Stimulated activated CD8-positive, alpha-beta memory T cell treated with anti-CD3 and anti-CD28 coated beads, Interleukin-12 subunit alpha, Interleukin-12 subunit beta, amount 100 ng/mL, for 1 hour (primary cell): ENCODE measurements at regions not wholly inside any gene's neighbourhood (a gene's known extent, or its start where the extent isn't known, plus 50 kb on each side); places are given as distances from the start of the nearest gene placed in this dataset.

Experiments used
- DNase-seq: peaks from one replicate; pipeline ENCODE4 v3.0.0-alpha.2; 2020; ENCODE audit warnings: low read depth

DNA sequence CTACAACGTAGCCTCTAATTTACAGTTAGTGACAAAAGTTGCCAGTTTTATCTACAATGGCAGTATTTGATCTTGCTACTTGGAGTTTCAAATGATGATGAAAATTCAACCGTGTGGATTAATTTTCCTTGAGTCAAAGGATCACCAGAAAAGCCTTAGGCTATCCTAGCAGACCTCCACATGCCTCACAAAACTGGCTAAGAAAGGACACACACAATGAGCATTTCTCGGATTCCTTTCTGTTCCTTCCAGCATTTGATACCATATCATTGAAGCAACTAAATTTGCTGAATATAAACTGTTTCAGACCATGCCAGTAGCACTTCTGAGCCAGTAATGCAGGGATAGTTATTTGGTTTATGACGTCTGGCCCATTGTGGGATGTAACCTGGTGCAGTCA, 587.4 kb upstream of the MDFIC2 start:
- DNase-seq = no peak

DNA sequence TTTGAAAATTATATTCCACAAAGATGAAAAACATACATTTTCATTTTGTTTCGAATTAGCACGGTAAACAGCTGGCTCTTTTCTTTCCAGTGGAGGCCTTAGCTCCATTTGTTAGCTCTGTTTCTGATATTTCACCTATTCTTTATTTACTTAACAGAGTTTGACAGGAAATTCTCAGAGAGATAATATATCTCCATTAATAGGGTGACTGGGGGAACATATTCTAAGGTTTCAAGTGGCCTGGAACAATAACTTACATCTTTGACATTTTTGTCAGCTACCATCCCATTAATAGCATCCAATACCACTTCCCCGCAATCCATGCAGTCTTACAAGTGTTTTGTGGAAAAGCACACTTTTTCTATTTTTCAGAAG, 577.6 kb upstream of the MDFIC2 start:
- DNase-seq = no peak

DNA sequence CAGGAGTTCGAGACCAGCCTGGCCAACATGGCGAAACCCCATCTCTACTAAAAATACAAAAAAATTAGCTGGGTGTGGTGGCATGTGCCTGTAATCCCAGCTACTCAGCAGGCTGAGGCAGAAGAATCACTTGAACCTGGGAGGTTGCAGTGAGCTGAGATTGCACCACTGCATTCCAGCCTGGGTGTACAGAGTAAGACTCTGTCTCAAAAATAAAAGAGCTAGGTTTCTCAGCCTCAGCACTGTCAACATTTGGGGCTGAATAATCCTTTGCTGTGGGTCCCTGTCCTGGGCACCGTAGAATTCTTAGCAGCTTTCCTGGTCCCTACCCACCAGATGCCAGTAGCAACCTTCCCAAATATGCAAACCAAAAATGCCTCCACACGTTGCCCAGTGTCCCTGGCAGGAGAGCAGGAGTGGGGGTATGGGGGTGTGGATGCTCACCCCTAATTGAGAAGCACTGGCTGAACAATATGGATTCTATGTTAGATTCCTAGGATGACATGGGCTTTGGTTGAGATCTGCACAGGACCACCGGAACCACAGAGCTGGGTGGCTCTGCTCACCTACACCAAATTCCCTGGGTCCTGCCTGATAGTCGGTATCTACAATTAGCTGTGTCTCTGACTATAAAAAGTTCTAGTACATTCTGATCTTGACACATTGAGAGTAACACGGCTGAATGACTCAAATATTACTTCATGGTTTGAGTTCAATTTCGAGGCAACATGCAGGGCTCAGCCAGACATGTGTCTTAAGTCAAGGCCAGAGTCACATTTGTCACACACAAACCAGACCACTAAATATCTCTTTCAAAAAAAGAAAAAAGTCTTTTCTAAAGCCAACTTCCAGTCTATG, 577.0 kb upstream of the MDFIC2 start:
- no peak for DNase-seq

DNA sequence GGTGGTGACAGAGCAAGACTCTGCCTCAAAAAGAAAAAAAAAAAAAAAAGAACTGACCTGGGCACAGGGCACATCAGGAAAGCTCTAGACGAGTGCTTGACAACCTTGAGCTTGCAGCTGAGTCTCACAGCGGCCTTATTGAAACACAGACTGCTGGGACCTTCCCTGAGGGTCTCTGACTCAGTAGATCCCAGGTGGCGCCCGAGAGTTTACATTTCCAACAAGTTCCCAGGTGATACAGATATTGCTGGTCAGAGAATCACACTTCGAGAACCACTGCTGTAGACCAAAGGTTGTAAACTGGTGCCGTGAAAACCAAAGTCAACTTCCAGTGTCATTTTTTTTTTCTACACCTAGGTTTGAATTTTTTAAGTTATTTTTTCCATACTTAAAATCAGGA, 573.2 kb upstream of the MDFIC2 start:
- no peak for DNase-seq

DNA sequence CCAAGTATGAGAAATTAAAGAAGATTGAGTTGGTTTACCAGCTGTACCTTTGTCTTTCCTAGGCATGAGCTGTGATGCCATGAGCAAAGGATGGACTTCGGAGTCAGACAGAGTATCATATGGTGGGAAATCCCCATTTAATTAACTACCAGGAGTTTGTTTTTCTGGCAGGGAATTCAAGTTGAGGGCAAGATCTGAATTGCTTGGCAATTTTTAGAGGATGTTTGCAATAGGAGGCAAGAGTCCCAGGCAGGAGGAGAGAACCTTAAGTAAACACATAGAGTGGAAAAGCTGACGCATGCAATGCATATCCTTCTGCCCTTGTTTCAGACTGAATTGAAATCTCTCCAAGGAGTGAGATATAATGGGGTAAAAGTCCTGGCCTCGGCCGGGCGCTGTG, 569.7 kb upstream of the MDFIC2 start:
- no peak for DNase-seq

DNA sequence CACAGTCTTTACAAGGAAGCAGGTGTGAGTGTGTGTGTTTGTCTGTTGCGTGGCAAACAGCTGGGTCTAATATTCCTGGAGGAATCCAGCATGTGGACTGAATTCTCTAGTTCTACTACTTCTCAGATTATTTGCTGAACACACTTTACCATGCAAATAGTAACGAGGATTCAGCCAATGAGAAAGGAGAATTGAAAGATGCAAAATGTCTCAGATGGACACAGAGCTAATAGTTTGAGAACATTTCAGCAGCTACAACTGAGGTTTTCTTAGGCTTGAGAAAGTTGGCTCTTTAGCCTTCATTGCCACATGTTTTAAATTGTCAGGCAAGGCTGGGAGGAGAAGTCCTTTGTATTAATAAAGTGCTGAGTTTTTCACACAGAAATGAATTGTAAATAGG, 568.0 kb upstream of the MDFIC2 start:
- no peak for DNase-seq

DNA sequence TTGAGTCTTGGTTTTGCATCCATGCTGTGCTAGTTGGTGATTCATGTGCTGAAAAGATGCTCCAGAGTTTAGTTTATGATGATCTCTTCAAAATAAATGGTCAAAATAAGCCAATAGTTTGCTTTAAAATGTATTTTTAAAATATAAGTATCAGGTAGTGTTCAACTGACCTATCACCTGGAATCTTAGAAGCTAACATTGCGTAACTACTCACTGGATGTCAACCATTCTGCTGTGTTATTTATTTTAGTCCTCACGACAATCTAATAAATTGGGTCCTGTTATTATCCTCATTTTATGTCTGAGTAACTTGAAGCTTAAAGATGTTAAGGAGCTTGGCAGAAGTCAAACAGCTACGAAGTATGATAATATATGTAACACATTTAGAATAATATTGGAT, 563.7 kb upstream of the MDFIC2 start:
- no peak for DNase-seq

DNA sequence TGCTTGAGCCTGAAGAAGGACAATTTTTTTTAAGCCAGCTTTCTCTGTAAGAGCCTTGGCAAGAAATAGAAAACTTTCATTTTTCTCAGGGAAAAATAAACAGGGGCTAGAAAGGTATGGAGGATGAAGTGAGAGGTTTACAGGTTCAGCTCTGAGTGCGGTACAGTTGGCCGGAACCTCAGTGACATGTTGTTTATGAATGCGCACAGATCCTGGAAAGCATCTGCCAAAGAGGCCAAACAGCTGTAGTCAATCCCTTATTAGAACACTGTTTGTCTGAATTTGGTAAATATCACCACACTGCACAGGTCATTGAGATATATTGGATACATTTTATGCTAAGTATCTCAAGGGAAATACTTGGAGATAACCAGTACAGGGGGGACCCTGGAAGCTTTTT, 561.8 kb upstream of the MDFIC2 start:
- no peak for DNase-seq

DNA sequence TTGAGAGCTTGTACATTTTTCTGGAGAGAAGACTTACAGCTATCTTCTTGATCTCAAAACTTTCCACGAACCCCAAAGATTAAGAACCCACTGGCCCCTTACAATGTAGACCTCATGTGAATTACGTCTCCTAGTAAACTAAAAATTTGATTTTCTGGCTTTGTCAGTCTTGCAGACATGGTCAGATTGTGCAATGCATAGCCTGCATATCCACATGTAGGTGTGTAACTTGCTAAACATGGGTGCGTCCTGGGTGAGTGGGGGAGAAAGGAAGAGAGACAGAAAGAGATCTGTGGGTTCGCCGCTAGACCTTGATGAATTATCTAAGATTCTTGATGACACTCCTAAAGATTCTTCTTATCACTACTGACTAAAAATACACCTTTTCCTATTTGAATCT, 561.2 kb upstream of the MDFIC2 start:
- no peak for DNase-seq

DNA sequence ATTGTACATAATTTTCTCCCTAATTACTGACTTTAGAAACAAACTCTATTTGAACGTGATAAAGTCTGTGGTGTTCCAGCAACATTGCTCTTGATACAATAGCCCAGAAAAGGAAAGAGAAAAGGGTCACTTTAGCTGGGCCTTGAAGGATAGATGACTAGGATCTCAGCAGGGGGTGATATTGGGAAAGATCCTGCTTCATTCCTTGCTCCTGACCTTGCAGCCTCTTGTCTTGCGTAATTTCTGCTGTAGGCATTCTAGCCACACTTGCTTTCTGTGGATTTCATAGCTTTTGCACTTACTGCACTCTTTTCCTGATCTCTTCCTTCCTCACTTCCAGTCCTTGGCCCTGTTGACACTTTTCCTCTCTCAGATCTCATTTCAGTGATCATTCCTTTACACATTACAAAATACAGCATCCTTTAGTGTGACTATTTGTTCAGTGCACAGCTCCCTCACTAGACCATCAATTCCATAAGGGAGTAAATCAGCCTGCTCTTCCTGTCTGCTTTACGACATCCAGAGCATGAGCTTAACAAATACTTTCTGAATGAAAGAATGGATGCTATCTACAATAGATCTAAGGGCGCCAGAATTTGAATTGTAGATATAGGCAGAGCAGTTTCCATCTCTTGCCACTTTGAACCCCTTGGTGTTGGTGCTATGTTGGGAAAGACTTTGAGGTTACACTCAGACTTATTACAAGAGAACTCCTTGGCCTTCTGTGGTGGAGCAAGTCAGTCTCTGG, 559.6 kb upstream of the MDFIC2 start:
- DNase-seq = no peak

DNA sequence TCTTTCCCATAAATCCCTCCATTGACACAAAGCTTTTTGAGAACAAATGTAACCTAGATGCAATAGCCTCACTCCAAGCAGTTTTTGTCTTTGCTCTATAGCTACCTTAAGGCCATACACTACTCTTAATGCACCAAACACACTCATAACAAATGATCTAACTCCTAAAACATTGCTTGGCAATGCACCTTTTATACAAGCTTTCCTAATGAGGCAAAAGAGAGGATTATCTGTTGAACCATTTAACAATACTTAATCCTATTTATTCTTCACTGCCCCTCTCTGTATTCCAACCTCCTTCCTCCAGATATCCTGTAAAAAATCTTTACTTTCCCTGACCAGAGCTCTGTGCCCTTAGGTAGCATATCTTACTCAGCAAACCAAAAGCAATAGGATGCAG, 558.1 kb upstream of the MDFIC2 start:
- DNase-seq = no peak

DNA sequence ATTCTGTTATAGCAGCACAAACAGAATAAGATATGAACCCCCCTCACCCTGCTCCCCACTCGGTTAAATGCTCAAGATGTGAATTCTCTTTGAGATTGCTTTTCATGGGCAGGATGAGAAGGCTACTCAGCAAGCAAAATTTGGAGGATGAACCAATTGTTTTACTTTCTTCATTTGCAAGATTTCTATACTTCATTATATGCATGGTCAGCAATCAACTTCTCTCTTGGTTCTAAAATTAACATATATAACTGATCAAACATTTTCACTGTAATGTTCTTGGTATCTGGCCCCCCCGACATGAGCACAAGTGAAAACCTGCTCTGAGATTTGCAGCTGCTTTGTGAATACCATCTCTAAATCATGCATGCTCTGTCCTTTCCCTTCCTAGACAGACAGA, 556.1 kb upstream of the MDFIC2 start:
- no peak for DNase-seq

DNA sequence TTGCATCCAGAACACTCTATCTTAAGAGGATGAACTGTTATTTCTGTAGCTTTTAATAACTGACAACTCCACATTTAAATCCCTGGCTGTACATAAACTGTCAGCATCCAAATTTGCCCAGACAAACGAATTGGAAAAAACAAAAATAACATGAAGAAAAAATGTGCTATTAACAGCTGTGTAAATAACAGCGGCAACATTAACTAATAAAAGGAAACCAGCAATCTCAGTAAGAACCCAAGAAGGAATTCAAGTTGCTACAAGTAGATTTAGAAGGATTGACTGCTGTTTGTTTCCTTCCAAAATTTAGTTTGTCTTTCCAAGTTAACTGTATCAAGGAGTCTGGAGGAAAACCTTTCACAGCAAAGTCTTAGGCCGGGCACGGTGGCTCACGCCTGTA, 550.6 kb upstream of the MDFIC2 start:
- DNase-seq = no peak

DNA sequence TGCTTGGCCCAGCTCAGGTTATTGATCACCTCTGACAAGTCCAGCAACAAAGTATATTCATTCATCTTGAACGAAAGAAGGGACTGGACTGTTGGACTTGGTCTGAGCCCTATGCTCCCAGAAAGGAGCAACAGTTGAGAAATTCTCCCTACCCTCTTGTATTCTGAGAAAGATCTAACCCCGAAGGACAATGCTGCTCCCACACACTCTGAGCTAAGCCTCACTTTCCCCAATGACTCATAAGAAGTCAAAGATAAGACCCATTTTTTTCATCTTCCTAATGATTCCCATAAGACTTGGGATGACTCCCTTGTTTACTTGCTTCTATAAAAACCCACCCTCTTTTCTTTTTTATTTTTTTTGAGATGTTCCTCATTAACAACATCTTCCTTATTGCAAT, 549.4 kb upstream of the MDFIC2 start:
- no peak for DNase-seq

DNA sequence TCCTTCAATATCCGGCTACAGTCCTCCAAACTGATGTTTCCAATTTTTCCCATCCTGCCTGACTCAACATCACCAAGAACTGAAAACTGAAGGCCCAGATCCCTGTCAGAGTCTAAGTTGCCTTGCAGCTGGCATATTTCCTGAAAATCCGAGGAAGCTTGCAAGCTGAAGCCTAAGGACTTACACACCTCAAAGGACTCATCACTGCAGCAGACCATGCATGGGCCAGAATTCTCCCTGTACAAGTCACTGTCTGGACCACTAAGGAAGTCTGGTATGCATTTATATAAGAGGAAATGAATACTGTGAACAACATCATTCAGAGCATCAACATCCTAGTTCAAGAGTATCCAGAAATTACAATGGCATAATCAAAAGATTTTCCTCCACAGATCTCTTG, 548.8 kb upstream of the MDFIC2 start:
- no peak for DNase-seq

DNA sequence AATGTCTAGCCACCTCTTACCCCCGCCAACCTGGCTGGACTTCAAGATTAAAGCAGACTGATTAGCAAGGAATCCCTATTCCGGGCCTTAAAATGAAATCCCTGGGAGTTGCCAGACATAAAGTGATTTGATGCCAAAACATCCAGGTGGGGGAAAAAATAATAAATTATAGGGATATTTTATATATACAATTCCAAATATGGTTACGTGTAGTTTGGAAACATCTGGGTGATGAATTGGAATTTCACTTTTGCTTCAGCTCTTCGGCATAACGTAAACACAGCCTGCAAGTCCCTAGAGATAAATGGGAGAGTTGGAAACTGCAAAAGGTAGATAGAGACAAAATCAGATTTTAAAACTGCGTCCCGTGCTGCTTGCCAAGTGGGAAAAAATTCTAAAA, 545.5 kb upstream of the MDFIC2 start:
- DNase-seq = no peak

DNA sequence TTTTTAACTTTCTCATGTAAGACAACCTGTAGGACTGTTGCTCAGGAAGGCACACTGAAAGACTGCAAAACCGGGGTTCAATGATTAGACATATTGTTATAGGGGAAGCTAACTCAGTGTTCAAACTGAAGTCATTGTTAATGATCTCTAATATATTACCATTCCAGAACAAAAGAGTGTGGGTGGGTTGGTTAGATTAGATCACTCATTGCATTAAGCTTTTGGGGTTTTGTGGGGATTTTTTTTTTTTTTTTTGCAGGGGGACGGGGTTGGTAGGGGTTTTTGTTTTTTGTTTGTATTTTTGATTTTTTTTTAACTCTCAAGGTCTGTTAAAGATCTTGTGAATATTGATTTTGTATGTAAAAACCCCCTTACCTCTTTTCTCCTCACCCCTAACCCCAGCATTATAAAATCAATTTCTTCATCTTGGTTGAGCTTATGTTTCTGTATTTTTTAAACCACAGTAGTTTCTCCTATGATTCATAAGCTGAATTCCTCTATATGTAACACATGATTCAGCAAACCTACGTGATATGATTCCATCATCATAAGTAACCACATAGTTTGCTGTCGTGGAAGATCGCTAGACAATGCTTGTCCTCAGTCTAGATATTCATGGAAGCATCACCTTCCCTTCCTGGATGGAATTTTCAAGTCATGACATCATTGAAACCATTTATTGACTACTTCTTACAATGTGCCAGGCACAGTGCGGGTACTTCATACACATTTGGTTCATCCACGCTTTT, 544.1 kb upstream of the MDFIC2 start:
- no peak for DNase-seq

DNA sequence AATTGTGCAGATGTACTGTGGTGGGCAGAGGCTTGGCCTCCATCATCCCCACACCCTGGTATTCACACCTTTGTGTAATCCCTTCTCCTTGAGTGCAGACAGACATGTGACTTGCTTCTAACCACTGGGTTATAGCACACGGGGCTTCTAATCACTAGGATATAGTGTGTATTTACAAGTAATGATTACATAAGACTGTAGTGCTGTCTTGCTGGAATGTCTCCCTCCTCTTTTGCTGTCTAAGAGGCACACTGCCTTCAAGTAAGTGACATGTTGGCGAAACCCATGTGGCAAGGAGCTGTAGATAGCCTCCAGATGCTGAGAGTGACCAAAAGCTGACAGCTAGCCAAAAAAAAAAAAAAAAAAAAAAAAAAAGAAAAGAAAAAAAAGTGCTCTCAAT, 542.7 kb upstream of the MDFIC2 start:
- no peak for DNase-seq

DNA sequence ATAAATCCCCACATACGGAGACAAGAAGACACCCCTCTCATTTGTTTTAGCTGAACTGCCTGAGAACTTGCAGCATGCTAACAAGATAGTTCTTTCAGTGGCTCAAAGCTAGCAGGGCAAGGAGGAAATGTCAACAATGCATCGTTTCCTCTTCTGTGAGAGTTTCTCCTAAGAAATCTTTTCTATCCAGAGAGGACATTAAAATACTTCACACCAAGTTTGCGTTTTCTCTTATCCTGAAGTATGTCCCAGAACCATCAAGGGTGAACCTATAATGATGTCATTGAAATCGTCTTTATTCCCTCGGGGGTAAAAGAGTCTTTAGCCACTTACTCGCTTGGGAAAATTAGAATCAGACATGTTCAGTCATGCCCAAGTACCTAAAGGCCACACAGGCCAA, 541.7 kb upstream of the MDFIC2 start:
- no peak for DNase-seq

DNA sequence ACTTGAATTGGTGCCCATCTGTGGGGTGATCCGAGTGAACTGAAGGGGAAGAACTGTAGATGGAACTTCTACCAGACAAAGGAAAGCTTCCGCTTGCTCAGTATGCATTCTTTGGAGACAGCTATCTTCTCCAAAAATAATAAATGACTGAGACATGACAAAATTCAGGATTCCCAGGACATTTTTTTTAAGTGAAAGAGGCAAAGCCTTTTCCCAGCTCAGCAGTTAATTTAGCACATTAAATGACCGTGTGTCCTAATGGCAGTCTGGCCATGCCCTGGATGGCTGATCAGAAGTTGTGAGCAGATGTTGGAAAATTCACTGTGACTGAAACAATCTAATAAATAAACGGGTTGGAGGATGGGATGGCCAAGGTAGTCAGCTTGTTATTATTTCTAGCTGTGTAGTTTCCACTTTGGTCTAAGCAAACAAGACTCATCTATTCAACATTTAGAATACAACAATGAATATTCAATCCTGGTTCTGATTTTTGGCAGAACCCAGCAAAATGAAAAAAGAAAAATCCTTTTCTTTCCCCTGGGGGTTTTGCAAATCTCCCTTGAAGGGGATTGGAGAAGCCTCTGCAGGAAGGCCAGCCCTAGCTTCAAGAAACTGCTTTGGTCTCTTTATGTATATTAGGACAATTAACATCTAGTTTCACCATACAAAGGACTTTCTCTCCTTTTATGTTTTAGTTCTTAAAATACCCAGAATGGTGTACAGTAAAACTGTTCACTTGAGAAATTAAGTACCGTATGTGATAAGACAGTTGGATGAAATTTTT, 540.9 kb upstream of the MDFIC2 start:
- DNase-seq = no peak

DNA sequence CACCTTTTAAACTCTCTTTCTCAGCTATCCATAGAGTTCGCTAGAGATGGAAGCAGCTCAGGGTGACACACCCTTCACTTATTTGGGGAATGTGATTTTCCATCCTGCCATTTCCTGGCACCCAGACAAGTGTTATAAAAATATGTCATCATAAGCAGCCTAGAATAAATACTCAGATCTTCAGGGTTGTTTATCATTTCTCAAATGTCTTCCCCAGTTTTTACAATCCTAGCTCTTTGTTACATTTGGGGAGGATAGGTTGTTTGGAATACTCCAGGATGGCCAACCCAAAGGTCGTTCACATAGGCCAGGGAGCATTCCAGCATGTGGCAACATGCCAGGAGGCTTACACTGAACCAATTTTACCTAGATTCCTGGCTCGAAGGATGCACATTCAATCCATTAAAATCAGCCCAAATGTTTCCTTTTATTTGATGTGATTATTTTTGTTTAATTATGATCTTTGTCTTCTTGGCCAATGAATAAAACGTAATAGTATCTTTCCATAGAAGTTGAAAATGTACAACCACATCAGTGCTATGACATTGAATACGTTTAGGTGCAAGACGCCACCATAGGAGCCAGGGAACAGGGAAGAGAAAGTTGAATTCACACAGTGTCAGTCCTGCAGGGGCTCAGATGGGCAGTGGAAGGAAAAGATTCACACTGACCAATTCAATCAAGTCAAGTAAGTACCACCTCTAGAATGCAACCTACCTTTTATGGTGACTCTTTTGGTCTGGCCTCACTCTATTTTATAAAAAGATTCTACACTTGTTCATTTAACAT, 537.7 kb upstream of the MDFIC2 start:
- DNase-seq = no peak
